ENCODE measurements at regions not wholly inside any gene's neighbourhood (a gene's known extent, or its start where the extent isn't known, plus 50 kb on each side); places are given as distances from the start of the nearest gene placed in this dataset.

GRCh38 chr16:55175389-55175788, 148.6 kb upstream of the IRX6 start:
- TF ChIP-seq CTCF (conservative IDR thresholded peaks at IDR 0.05; ENCODE audit: low read length): no peak
- no peak for TF ChIP-seq EZH2phosphoT487 (IDR thresholded peaks at IDR 0.05; ENCODE audit: borderline replicate concordance)

Data from Loucy (cell line).